GM23338 (cell line): ENCODE measurements at regions not wholly inside any gene's neighbourhood (a gene's known extent, or its start where the extent isn't known, plus 50 kb on each side); places are given as distances from the start of the nearest gene placed in this dataset.

ENCODE experiments used
- ATAC-seq: fragments of 200-7000 bp; cut with Tn5 transposase; 3 replicates; pipeline ENCODE4 v1.9.1; 2020
- DNase-seq: peaks from one replicate; pipeline ENCODE4 v3.0.0-alpha.2; 2015; ENCODE audit warnings: low spot score
- H2AFZ ChIP-seq: fragments of 200-600 bp; sonication (generic); 2 replicates; pipeline ENCODE4 v1.8.0; 2016; ENCODE audit warnings: antibody characterized with exemption, mild to moderate bottlenecking, moderate library complexity
- H3F3A ChIP-seq: fragments of 200-600 bp; sonication (generic); replicated peaks from 2 replicates; pipeline ENCODE4 v1.8.0; 2017; ENCODE audit warnings: antibody characterized with exemption, mixed run types, low read depth
- H3K27ac ChIP-seq: fragments of 200-600 bp; sonication (generic); 2 replicates; pipeline ENCODE4 v1.6.1; 2016; ENCODE audit warnings: low read depth
- H3K27me3 ChIP-seq: fragments of 200-600 bp; sonication (generic); 2 replicates; pipeline ENCODE4 v1.8.0; 2016; ENCODE audit warnings: mild to moderate bottlenecking, mixed run types, moderate library complexity; ENCODE audit not compliant: insufficient read depth
- H3K36me3 ChIP-seq: fragments of 200-600 bp; sonication (generic); 2 replicates; pipeline ENCODE4 v1.8.0; 2016; ENCODE audit warnings: mild to moderate bottlenecking; ENCODE audit not compliant: insufficient read depth
- H3K4me1 ChIP-seq: fragments of 200-600 bp; sonication (generic); 2 replicates; pipeline ENCODE4 v1.8.0; 2016; ENCODE audit warnings: mild to moderate bottlenecking, moderate library complexity; ENCODE audit not compliant: insufficient read depth
- H3K4me2 ChIP-seq: fragments of 200-600 bp; sonication (generic); 2 replicates; pipeline ENCODE4 v1.7.1; 2017; ENCODE audit warnings: mixed run types
- H3K4me3 ChIP-seq: fragments of 200-600 bp; sonication (generic); 2 replicates; pipeline ENCODE4 v1.6.1; 2016; ENCODE audit warnings: mixed run types
- H3K79me2 ChIP-seq: fragments of 200-600 bp; sonication (generic); replicated peaks from 2 replicates; pipeline ENCODE4 v1.8.0; 2017; ENCODE audit warnings: mild to moderate bottlenecking; ENCODE audit not compliant: insufficient read depth
- H3K9me2 ChIP-seq: fragments of 200-600 bp; sonication (generic); 2 replicates; pipeline ENCODE4 v1.8.0; 2017; ENCODE audit not compliant: insufficient read depth
- H4K20me1 ChIP-seq: fragments of 200-600 bp; sonication (generic); replicated peaks from 2 replicates; pipeline ENCODE4 v1.8.0; 2017; ENCODE audit warnings: mild to moderate bottlenecking; ENCODE audit not compliant: insufficient read depth
- H3K27ac Mint-ChIP-seq: 2 replicates; pipeline ENCODE4 v1.8.0; 2020; ENCODE audit warnings: inconsistent platforms, mild to moderate bottlenecking, moderate library complexity, mixed read lengths
- H3K27me3 Mint-ChIP-seq: 3 replicates; pipeline ENCODE4 v1.8.0; 2022; ENCODE audit warnings: low read depth, mild to moderate bottlenecking, moderate library complexity, mixed read lengths, inconsistent platforms; ENCODE audit not compliant: insufficient read depth, poor library complexity
- H3K36me3 Mint-ChIP-seq: 3 replicates; pipeline ENCODE4 v1.8.0; 2021; ENCODE audit warnings: low read depth, mild to moderate bottlenecking, inconsistent platforms, moderate library complexity, mixed read lengths
- H3K4me1 Mint-ChIP-seq: 3 replicates; pipeline ENCODE4 v1.8.0; 2020; ENCODE audit warnings: mild to moderate bottlenecking, inconsistent platforms, mixed read lengths
- H3K4me3 Mint-ChIP-seq: 3 replicates; pipeline ENCODE4 v1.8.0; 2021; ENCODE audit warnings: moderate library complexity, mild to moderate bottlenecking, inconsistent platforms, mixed read lengths
- H3K9me3 Mint-ChIP-seq: 3 replicates; pipeline ENCODE4 v1.8.0; 2020; ENCODE audit warnings: moderate library complexity, mild to moderate bottlenecking, inconsistent platforms, mixed read lengths
- CREB1 ChIP-seq: fragments of 250-450 bp; sonication (Bioruptor Pico); IDR thresholded peaks from 2 replicates; pipeline ENCODE4 v1.5.0; 2020; ENCODE audit warnings: low read depth, mild to moderate bottlenecking, moderate library complexity
- ETS1 ChIP-seq: IDR thresholded peaks from 2 replicates; pipeline ENCODE4 v1.6.1; 2016; ENCODE audit warnings: antibody characterized with exemption
- EZH2 ChIP-seq: fragments of 200-600 bp; sonication (generic); IDR thresholded peaks from one replicate; pipeline ENCODE4 v1.8.0; 2017; ENCODE audit warnings: antibody characterized with exemption, mild to moderate bottlenecking, low read depth; ENCODE audit not compliant: unreplicated experiment
- POLR2AphosphoS5 ChIP-seq: IDR thresholded peaks from 2 replicates; pipeline ENCODE4 v1.6.1; 2016; ENCODE audit warnings: antibody characterized with exemption, low read depth
- REST ChIP-seq: IDR thresholded peaks from one replicate; pipeline ENCODE4 v1.6.1; 2018; ENCODE audit warnings: antibody characterized with exemption; ENCODE audit not compliant: unreplicated experiment
- STAT1 ChIP-seq: IDR thresholded peaks from one replicate; pipeline ENCODE4 v1.6.1; 2016; ENCODE audit warnings: antibody characterized with exemption; ENCODE audit not compliant: unreplicated experiment
- ZNF462 ChIP-seq: fragments of 250-450 bp; sonication (Bioruptor Pico); IDR thresholded peaks from 2 replicates; pipeline ENCODE4 v1.5.0; 2020; ENCODE audit warnings: mild to moderate bottlenecking, moderate library complexity
- TF ChIP-seq, protein P1 (sequence below), 2 experiments: fragments of 200-600 bp in 1 of 2; sonication (generic) in 1 of 2; conservative IDR thresholded peaks; 2 replicates each; pipeline versions ENCODE4 v1.5.1 to v1.6.1; 2016 to 2017; ENCODE audit warnings: antibody characterized with exemption in 2 of 2, low read depth in 2 of 2, mild to moderate bottlenecking in 2 of 2, moderate library complexity in 1 of 2

- TF ChIP-seq REST (no peak), STAT1 (no peak), EZH2 (no peak)
- TF ChIP-seq, protein P1, sequence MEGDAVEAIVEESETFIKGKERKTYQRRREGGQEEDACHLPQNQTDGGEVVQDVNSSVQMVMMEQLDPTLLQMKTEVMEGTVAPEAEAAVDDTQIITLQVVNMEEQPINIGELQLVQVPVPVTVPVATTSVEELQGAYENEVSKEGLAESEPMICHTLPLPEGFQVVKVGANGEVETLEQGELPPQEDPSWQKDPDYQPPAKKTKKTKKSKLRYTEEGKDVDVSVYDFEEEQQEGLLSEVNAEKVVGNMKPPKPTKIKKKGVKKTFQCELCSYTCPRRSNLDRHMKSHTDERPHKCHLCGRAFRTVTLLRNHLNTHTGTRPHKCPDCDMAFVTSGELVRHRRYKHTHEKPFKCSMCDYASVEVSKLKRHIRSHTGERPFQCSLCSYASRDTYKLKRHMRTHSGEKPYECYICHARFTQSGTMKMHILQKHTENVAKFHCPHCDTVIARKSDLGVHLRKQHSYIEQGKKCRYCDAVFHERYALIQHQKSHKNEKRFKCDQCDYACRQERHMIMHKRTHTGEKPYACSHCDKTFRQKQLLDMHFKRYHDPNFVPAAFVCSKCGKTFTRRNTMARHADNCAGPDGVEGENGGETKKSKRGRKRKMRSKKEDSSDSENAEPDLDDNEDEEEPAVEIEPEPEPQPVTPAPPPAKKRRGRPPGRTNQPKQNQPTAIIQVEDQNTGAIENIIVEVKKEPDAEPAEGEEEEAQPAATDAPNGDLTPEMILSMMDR (conservative IDR thresholded peaks at IDR 0.05; ENCODE audit: low read depth in 2 of 2), result no peak
Observed at GRCh38 chr3:69554576-69554975, 168.7 kb upstream of the FRMD4B start (continued).

- no peaks in the 10 kb centered on the region for H3K9me2 ChIP-seq
- H3K4me1 ChIP-seq, result no peaks in the 10 kb centered on the region
- H2AFZ ChIP-seq, result no peak overlapping the region
- no peak overlapping the region for H3K27ac Mint-ChIP-seq
- no peak for DNase-seq
- no peak overlapping the region for H3K4me3 Mint-ChIP-seq
- H3K36me3 Mint-ChIP-seq, result no peaks in the 10 kb centered on the region
- no peak overlapping the region for H3K27ac ChIP-seq
- no peaks in the 10 kb centered on the region for H3F3A ChIP-seq
- H3K36me3 ChIP-seq, result no peaks in the 10 kb centered on the region
- H3K27me3 ChIP-seq, result no peaks in the 10 kb centered on the region
- no peaks in the 10 kb centered on the region for H4K20me1 ChIP-seq
- H3K4me3 ChIP-seq, result no peak overlapping the region
- no peaks in the 10 kb centered on the region for H3K9me3 Mint-ChIP-seq
- H3K4me2 ChIP-seq, result no peak overlapping the region
- no peak for ATAC-seq
- H3K27me3 Mint-ChIP-seq, result peaks cover 2% of the 10 kb centered on the region
- H3K4me1 Mint-ChIP-seq, result no peaks in the 10 kb centered on the region
- H3K79me2 ChIP-seq, result no peaks in the 10 kb centered on the region
- no peak for TF ChIP-seq REST
- TF ChIP-seq EZH2, result no peak
- no peak for TF ChIP-seq POLR2AphosphoS5
- no peak for TF ChIP-seq ETS1
- TF ChIP-seq CREB1 (CRISPR knock-in tag), result no peak
- TF ChIP-seq ZNF462 (CRISPR knock-in tag), result no peak
Observed at GRCh38 chr3:69553888-69554287, 168.0 kb upstream of the FRMD4B start.
